T-helper 1 cell (primary cell): ENCODE measurements at regions not wholly inside any gene's neighbourhood (a gene's known extent, or its start where the extent isn't known, plus 50 kb on each side); places are given as distances from the start of the nearest gene placed in this dataset.

Source experiments
- DNase-seq, 5 donors: peaks; one replicate each; pipeline ENCODE4 v3.0.0-alpha.2; 2012 to 2020

DNA sequence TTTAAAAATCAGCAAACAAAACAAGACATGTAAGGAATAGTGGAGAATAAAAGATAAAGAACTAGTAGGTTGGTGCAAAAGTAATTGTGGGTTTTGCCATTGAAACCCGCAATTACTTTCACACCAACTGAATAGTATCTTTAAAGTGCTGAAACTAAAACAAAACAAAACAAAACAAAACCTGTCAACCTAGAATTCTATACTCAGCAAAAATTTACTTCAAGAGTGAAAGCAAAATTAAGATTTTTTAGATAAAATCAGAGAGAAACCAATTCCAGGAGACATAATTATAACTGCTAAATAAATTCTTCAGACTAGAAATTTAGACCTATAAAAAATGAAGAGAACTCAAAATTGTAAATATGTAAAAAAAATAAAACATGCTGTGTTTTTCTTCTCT, 114.0 kb upstream of the TSPAN2 start:
- no peak for DNase-seq

DNA sequence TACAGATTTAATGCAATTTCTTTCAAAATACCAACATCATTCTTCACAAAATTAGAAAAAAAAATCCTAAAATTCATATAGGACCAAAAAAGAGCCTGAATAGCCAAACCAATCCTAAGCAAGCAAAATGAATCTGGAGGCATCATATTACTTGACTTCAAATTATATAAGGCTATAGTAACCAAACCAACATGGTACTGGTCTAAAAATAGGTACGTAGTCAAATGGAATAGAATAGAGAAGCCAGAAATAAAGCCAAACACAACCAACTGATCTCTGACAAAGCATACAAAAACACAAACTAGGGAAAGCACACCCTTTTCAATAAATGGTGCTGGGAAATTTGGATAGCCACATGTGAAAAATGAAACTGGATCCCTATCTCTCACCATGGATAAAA, 112.3 kb upstream of the TSPAN2 start:
- DNase-seq, result no peak

DNA sequence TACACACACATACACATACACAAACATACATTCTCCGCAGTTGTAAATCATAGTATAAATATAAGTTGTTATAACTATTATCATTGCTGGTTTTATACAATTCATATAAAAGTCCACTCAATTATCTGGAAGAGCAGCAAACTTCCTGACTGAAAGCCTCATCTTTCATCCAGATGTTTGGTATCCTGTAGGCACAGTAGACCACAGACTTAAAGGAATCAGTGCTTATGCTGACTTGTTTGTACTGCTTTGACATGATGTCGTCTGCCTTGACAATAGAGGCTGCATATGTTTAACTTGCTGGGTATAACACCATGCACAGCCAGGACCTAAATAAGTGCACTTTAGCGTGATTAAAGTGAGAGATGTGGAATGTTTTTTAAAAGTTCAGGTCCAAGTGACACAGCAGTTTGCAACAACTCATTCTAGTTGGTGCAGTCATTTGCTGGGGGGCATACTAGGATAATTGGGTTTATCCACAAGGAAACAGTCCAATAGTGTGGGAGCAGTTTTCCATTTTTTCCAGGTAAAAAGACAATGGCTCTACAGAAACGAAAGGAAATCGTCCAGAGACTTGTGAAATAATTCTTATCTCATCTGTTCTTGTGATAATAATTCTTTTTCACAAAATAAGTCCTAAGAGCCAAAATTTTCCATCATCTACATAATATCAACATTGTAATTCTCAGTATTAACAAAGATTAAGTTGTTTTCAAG, 110.3 kb upstream of the TSPAN2 start:
- DNase-seq, result no peak

DNA sequence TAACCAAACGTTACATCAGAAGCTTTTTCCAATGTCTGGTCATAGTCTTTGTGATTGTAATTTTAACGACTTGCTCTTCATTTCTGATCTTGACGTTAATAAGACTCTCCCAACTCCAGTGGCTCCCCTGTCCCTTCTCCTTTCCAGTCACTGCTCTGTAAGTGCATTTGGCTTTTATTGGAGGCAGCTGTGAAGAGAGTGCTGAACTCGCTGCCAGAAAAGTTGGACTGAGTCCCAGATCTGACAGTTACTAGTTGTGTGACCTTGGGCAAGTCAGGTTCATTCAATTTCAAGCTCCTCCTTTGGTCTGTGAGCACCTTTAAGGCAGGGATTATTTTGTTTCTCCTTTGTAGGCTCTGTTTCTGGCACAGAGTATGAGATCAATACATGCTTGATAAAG, 109.6 kb upstream of the TSPAN2 start:
- no peak for DNase-seq

DNA sequence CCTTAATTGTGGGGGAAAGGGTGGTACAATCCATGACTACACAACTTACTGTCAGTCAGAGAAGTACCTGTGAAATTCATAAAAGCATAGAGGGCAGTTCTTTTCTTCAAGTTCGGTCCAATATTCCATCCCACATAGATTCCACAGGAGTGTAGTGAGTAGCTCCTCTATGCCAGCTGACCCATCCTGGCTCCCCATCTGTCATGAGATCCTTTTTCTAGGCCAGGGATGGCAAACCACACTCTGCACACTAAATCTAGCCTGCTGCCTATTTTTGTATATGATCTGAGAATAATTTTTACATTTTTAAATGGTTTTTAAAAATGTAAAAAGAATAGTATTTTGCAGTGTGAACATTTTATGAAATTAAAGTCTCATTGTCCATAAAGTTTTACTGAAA, 107.0 kb upstream of the TSPAN2 start:
- no peak for DNase-seq

DNA sequence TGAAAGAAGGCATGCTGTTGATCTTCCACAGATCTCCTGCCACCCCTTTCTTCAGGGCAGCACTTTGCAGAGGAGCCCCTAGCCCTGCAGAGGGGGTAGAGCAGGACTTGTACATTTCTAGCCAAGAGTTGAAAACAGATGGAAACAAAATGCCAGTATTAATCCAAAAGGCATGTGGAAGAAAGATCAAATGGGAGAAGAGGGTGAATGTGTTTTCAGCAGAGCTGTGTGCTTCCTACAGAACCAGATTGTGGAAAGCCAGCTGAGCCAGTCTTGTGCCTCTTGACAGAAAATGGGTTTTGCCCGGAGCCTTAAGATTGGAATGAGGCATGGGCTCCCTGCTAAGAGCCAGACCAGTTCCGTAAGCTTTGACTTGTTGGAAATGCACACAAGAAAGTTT, 105.2 kb upstream of the TSPAN2 start:
- no peak for DNase-seq

DNA sequence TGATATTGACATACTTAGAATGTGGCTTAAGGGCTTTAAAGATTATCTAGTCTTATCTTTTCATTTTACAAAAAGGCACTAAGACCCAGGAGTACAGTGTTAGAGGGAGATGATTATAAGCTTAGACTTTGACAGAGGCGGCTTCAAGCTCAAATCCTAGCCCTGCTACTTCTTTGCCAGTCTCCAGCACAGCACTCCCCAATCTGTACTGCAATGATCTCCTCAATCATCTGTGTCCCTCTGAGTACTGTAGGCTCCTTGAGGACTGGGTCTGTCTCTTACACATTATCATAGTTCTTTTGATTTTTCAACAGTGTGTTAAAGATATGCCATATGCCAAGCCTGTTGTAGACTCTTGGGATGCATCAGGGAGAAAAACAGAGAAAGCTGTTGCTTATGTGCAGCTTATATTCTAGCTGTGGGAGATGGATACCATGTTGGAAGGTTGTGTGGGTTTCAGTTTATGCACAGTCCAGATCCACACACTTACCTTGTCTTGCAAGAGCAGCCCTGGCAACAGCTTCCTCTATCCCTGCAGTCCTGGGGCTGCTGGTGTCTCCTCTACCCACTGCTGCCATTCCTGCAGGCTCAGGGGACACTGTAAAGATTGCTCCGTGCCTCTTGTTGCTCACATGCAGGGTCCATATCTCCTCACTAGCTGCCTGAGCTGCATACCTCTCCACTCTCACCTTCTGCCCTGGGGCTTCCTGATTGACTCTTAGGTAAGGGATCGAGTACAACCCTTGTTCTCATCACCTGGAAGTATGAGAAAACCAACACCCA, 103.9 kb upstream of the TSPAN2 start:
- DNase-seq, result no peak

DNA sequence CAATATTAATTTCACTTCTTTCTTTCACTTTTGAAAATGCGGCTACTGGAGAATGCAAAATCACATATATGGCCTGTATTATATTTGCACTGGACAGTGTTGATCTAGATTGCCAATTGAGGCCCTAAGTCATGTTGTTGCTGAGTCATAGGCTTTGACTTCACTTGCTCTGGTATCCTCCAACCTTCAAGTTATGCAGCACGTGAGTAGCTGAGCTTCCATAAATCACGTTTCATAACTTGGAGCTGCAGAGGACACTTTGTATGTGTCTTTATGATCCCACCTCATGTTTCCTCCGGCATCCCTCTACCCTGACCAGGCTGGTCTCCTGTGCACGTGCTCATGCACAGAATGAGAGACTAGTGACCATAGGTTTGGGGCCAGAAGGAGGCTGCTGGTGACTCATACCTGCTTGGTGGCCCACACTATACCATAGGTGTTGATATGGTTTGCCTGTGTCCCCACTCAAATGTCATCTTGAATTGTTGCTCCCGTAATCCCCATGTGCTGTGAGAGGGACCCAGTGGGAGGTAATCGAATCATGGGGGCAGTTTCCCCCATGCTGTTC, 103.0 kb upstream of the TSPAN2 start:
- DNase-seq, result no peak

DNA sequence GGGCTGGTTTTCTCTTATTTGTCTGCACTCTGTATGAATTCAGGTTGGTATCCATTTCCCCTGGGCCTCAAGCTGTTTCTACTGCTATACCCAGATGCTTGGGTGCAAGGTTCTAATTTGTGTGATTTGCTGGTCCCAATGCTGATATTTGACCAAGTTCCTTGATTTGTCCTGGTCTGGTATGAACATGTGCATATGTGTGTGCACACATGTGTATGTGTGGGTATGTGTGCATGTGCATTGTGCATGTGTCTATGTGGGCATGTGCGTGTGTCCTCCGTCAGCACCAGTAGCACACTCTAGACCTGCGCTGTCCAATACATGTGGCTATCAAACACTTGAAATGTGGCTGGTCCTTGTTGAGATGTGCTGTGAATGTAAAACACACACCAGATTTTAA, 102.4 kb upstream of the TSPAN2 start:
- DNase-seq, result no peak

DNA sequence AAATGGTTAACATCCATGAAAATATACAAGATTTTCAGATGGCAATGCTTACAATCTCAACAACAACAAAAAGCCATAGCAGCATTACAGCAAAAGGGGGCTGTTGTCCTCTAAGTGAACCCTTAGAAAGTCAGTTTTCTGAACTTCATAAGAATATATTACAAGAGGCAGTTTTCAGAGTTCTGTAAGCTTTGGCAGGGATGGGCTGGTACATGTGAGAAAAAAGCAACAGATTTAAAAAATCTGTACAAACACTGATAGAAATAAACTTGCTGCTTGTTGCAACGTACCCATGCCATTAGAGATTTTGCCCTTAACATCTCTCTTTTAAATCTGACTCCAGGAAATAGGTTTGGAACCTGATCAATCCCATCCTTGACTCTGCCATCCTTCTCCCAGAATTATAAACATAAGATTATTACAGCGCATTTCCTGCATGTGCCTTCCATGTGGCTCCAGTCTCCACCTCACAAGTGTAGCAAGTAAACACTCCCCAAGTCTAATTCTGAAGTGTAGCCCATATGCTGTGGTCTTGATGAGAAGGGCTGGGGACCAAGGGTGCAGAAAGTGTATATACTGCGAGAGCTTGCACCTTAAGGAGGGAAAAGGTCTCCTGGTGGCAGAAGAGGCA, 101.4 kb upstream of the TSPAN2 start:
- DNase-seq, result no peak

DNA sequence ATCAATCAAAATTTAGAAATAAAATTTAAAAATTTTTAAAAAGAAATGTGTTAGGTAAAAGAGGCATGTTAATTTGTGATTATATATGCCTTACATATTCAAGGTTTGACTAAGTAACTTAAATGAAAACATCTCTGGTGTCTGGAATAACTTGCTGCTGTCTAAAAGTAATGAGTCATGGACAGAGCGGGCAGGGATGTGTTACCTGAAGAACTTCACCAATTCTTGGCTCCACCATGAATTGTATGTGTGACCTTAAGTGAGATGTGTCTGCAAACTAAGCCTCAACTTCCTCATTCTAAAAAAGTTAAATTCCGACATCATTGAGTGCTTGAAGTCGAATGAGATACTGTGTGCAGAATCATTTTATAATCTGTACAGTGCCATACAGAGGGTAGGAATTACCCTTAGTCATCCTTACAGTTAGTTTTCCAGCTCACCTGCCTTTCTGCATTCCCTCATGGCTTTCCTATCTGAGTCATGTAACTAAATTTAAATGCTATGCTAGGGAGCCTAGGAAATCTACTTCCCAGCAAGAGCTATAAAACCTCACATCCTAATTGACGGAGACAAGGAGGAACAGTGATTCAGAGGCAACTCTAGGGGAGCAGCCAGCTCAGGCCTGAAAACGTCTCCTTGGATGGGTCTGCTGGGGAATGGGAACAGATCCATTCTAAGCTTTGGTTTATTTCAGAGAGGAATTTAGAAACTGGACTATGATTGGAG, 100.7 kb upstream of the TSPAN2 start:
- no peak for DNase-seq

DNA sequence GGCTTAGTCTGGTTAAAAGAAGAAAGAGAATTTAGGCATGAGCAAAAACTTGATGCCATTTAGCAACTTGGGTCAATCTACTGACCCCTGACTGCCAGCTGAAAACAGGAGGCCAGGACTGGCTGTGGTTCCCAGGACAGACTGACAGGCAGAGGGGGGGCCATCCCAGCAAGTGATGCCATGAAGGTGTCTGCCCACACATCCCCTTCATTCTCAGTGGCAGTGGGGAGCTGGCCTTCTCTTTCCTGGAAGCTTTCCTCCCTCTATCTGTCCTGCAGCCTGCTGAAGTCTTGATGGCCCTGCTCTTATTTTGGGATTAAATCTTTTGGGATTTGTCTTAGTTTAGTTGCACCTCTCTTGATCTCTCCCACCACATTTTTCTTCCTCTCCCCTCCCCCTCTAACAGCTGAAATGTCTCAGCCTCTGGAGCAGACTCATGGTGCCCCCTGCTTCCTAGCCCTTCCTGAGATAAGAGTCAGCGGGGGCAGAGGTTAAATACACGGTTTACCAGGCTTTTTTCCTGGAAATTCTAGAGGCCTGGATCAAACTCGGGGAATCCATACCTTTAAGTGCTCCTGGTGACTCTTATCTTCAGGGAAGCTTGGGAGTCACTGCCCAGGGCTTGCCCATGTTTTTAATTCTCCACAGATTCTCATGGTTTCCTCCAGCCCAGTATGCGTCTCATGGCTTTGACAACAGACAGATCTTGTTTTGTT, 99.5 kb upstream of the TSPAN2 start:
- DNase-seq, result no peak

DNA sequence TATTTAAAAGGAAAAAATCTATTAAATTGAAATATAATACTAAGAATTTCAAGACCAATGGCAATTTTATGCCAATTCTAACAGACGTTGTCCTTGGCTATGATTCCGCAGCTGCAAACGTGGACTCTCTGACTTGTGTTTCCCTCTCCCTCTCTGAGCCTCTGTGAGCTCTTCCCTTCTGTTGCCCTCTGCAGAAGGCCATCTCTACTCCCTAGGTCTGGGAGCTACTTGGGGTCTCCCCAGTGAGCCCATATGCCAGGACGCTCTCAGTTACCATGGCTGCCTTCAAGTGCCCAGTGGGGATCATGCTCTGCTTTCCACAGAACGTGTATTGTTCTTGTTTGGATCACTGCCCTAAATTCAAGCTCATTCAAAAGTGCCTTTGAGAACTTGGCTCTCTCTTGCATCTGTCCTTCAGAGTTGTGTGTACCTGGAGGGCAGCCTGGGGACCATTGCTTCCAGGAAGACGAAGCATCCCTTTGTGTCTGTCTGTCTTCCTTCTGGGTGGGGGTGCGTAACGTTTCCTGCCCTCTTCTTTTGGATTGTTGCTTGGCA, 97.5 kb upstream of the TSPAN2 start:
- no peak for DNase-seq

DNA sequence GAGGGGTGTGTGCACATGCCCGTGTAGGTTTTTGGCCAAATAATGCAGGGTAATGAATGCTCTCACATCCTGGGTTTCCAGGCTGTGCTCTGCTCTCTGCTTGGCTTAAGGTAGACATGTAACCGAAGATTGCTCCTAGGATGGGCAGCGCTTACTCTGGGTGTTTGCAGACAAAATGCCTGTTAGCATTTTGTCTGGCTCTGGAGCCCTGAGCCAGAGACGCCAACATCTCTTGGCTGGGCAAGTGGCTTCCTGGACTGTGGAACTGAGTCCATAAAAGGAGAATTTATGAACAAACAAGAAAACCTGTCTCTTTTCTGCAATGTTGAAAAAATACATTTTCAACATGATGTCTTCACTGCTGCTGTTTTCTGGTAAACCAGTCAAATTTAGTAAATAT, 96.0 kb upstream of the TSPAN2 start:
- no peak for DNase-seq

DNA sequence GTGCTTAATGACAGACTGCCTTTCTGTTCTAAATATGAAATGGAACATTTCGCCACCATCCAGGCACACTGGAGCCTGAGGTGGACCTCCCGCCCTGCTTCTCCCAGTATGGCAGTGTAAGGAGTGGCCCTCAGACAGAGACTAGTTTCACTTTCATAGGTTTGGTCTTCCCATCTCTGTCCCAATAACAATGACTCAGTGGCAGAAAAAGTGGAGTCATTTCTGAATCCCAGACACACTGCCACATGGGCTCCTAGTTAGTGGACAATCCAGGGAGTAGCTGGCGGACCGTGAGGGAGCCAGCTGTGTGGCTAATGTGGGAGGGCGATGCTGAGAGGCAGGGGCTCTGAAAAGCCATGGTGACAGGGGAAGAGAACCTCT, 95.6 kb upstream of the TSPAN2 start:
- no peak for DNase-seq

DNA sequence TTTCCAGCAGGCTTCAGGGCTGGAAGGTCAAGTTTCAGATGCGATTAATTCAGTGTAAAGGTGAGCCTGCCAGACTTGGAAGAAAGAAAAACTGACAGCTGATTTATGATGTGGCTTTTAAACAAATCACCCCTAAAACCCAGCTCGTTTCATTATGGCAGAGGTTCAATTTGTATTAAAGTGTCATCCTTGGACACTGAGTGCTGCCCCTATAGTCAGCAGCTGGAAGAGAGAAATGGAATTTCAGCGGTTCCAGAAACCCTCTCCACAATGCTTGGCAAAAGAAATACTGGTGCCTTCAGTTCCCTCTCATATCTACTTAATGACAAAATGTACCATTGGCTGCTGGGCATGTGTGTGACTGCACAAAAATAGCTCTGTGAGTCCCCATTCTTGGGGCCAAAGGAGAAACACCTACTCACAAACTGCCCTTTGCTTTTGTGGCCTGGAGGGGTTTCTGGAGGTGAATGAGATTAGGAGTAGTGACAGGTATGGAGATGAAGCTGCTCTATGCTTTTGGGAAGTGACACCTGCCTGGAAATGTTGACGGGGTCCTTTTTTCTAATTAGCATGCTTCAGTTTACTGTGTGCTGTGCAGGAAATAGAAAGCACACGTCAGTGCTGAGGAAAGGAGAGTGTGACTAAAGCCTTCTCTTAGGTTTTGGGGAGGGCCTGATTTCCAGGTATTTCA, 95.1 kb upstream of the TSPAN2 start:
- peak in 1 of 5 donors; percentile 18 for DNase-seq

DNA sequence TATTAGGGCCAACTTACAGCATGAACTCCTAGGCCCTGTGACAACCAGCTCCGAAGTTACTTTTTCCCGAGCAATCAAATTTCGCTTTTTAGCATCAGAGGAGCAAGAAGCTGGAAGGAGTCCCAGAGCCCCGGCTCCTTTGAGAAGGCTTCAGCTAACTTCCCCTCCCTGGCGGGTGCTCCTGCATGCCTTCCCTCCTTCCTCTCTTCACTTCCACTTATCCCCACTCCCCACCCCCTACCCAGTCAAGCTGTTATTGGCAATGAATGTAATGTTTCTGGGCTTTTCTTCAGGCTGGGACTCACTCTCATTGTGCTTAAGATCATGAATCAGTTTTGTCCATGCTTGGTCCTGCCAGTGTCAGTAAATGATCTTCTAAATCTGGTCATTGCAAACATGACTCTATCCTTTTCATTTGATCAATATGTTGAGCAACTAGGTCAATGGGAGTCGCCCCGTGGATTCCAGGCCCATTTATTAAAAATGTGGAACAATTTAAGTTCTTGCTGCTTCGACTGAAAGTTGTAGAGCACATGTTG, 94.5 kb upstream of the TSPAN2 start:
- DNase-seq, result no peak

DNA sequence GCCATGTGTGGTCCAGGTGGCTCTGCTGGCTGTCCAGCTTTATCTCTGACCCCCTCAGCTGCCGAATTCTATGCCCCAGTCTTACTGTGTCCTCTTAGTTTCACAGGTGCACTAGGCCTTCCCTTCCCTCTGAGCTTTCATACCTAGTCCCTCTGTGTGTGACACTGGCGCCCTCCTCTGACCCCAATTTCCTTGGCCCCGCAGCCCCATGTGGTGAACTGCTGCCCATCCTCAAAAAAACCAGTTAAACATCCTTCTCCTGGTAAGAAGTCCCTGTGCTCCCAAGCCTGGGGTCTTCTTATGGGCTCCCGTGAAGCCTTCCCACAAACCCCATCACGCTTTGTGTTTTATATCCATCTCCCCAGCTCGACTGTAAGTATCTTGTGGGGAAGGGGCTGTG, 93.9 kb upstream of the TSPAN2 start:
- no peak for DNase-seq

DNA sequence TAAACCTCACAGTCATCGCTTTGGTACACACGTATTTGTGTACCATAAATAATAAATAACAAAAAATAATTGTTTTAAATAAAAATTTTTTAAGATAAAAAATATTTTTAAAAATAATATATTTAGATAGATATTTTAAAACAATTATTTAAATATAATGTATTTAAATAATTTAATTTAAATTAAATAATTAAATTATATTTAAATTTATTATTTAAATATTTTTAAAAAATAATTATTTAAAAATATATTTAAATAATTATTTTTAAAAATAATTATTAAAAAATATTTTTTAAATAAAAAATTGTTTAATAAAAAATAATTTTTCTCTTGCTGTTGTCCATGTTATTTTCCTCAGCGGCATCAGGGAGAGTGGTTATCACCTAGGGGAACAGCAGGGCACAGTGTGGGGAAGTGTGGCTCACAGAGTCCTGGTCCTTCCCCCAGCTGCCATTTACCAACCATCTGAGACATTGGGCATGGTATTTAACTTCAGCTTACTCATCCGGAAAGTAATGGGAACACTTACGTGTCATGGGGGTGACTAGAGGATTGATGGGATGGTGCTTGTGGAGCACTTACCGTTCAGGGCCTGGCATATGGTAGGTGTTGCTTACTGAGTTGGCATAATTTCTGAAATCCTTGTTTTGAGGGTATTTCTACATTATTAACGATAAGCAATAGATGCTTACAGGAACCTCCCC, 92.9 kb upstream of the TSPAN2 start:
- DNase-seq, result no peak

DNA sequence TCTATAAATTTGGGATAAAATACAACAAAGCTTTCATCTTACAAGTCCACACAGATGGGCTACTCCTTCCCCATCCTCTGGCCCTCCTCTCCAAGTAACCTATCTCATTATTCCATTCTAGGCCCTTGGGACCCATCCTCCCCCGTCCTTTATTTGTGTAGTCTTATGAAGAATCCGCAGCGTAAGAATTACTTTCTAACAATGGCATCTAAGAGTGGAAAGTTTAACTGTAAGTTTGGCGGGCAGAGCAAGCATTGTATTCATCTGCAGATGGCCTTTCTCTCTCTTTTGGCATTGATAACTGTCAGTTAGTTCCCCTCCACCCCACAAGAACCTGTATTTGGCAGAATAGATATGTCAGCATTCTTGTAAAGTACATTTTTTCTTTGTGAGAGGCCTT, 91.9 kb upstream of the TSPAN2 start:
- DNase-seq, result no peak
